SH-SY5Y (cell line): ENCODE measurements at regions not wholly inside any gene's neighbourhood (a gene's known extent, or its start where the extent isn't known, plus 50 kb on each side); places are given as distances from the start of the nearest gene placed in this dataset.

Source experiments
- GATA2 ChIP-seq: IDR thresholded peaks from 2 replicates; pipeline ENCODE4 v1.6.1; 2011; ENCODE audit warnings: mild to moderate bottlenecking, low read depth, low read length
- GATA3 ChIP-seq: IDR thresholded peaks from 2 replicates; pipeline ENCODE4 v1.6.1; 2011; ENCODE audit warnings: low read depth, mild to moderate bottlenecking, low read length, moderate library complexity

DNA sequence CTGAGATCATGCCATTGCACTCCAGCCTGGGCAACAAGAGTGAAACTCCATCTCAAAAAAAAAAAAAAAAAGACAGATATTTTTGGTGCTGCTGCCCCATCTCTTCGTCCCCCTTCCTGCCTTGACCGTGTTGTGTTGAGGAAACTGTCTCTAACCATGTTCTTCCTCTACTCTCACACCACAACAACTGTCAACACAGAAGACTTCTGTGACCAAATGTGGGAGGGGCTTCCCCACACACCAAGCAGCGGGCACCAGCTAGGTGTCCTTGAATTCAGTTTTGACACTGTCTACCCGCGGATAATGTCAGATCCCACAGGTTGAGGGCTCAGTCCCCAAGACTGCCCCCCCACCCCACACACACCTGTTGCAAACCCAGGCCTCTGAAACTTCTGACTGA, 104.7 kb upstream of the BCOR start:
- TF ChIP-seq GATA2: no peak
- no peak for TF ChIP-seq GATA3
